Breast epithelium (tissue), 3 donors: ENCODE measurements at regions not wholly inside any gene's neighbourhood (a gene's known extent, or its start where the extent isn't known, plus 50 kb on each side); places are given as distances from the start of the nearest gene placed in this dataset.

Source experiments
- CTCF ChIP-seq, 3 donors: fragments of 450-650 bp; IDR thresholded peaks; one replicate each; pipeline ENCODE4 v1.5.1; 2016 to 2017; ENCODE audit warnings: antibody characterized with exemption in 3 of 3, mild to moderate bottlenecking in 3 of 3, moderate library complexity in 3 of 3
- POLR2AphosphoS5 ChIP-seq, 3 donors: sonication (generic); formaldehyde crosslinking; IDR thresholded peaks; one replicate each; pipeline ENCODE4 v1.6.1; 2017; ENCODE audit warnings: antibody characterized with exemption in 3 of 3

GRCh38 chr4:15145709-15146108 lies 143.4 kb downstream of the CPEB2 start:
- TF ChIP-seq CTCF (IDR thresholded peaks at IDR 0.05), result no peak
- TF ChIP-seq POLR2AphosphoS5 (IDR thresholded peaks at IDR 0.05), result no peak
